Activated CD8-positive, alpha-beta T cell treated with anti-CD3 and anti-CD28 coated beads for 36 hours (primary cell): ENCODE measurements at regions not wholly inside any gene's neighbourhood (a gene's known extent, or its start where the extent isn't known, plus 50 kb on each side); places are given as distances from the start of the nearest gene placed in this dataset.
"Not testable (repeated sequence)": the region's sequence is repeated elsewhere in the genome, so short reads cannot be mapped to it uniquely, and the experiment has no call there.

Experiments used
- ATAC-seq: fragments of 200-7000 bp; cut with Tn5 transposase; one replicate; pipeline ENCODE4 v1.10.0; 2021; ENCODE audit warnings: mild to moderate bottlenecking, moderate library complexity
- CTCF ChIA-PET: fragments of 350-600 bp; sonication (Branson Sonifier 250); formaldehyde crosslinking; loops from one replicate; lab custom pipeline; 2021; ENCODE audit warnings: antibody characterized with exemption; lab: Charles Lee
- POLR2A ChIA-PET: fragments of 350-600 bp; sonication (Branson Sonifier 250); formaldehyde crosslinking; loops from one replicate; lab custom pipeline; 2021; ENCODE audit warnings: antibody characterized with exemption; lab: Charles Lee
- DNase-seq: peaks from one replicate; pipeline ENCODE4 v3.0.0-alpha.2; 2020
- H3K27ac Mint-ChIP-seq: one replicate; pipeline ENCODE4 v1.8.0; 2021; ENCODE audit warnings: mild to moderate bottlenecking, mixed read lengths
- H3K27me3 Mint-ChIP-seq: one replicate; pipeline ENCODE4 v1.8.0; 2021; ENCODE audit warnings: mixed read lengths
- H3K36me3 Mint-ChIP-seq: one replicate; pipeline ENCODE4 v1.8.0; 2021; ENCODE audit warnings: low read depth, mixed read lengths
- H3K4me1 Mint-ChIP-seq: one replicate; pipeline ENCODE4 v1.8.0; 2021; ENCODE audit warnings: low read depth, mixed read lengths
- H3K4me3 Mint-ChIP-seq: one replicate; pipeline ENCODE4 v1.8.0; 2021; ENCODE audit warnings: mild to moderate bottlenecking, moderate library complexity, mixed read lengths
- H3K9me3 Mint-ChIP-seq: one replicate; pipeline ENCODE4 v1.8.0; 2021; ENCODE audit warnings: mixed read lengths
- intact Hi-C: fragments of 100-400 bp; cut with micrococcal nuclease; formaldehyde crosslinking; loops from one replicate; pipeline ENCODE4 v1.10.0; 2022
- TF ChIP-seq, protein P1 (sequence below): fragments of 200-600 bp; IDR thresholded peaks from one replicate; pipeline ENCODE4 v1.8.0; 2022; ENCODE audit warnings: antibody characterized with exemption, mild to moderate bottlenecking

DNA sequence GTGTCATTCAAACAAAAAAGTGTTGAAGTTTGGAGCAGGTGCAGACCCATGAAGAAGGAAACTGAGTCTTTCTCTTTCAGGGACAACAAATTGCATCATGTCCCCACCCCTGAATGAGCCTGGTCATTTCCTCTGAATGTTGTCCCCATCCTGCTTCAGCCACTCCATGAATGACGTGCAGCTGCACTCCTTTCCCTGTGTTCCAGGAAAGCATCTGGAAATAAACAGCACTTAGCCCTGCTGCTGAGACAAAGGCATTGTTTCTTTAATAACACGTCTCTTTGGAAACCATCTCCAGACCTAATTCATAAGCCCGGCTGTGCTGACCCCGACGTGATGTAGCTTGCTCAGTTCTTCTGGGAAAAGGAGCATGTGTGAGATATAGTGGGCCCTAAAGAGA lies 682.3 kb downstream of the BRINP1 start:
- POLR2A ChIA-PET = no interaction called here
- DNase-seq = no peak
- Mint-ChIP-seq H3K27ac (no peak overlapping the region), H3K36me3 (no peaks in the 10 kb centered on the region), H3K4me3 (no peak overlapping the region), H3K27me3 (no peaks in the 10 kb centered on the region), H3K4me1 (no peaks in the 10 kb centered on the region), H3K9me3 (peaks cover 2% of the 10 kb centered on the region)
- no peak for ATAC-seq
- intact Hi-C loops = no loop called here
- TF ChIP-seq, protein P1, sequence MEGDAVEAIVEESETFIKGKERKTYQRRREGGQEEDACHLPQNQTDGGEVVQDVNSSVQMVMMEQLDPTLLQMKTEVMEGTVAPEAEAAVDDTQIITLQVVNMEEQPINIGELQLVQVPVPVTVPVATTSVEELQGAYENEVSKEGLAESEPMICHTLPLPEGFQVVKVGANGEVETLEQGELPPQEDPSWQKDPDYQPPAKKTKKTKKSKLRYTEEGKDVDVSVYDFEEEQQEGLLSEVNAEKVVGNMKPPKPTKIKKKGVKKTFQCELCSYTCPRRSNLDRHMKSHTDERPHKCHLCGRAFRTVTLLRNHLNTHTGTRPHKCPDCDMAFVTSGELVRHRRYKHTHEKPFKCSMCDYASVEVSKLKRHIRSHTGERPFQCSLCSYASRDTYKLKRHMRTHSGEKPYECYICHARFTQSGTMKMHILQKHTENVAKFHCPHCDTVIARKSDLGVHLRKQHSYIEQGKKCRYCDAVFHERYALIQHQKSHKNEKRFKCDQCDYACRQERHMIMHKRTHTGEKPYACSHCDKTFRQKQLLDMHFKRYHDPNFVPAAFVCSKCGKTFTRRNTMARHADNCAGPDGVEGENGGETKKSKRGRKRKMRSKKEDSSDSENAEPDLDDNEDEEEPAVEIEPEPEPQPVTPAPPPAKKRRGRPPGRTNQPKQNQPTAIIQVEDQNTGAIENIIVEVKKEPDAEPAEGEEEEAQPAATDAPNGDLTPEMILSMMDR = no peak
- CTCF ChIA-PET = no interaction called here

DNA sequence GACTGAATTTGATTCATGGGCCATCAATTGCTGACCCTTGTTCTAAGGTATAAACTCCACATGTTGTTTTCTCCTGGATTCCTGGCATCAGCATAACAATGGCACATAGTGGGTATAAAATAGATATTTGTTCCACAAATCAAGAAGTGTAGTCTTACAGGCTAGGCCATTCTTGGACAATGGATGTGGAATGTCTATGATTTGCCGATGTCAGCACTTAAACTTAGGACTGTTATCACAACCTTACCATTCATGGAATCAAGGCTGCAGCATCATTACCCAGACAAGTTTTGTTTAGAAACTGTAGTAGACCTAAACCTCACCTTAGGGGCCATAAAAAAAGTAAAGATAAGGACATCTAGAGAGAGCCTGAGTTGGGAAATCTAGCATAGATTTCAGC lies 680.0 kb downstream of the BRINP1 start:
- ChIA-PET CTCF (no interaction called here), POLR2A (no interaction called here)
- Mint-ChIP-seq H3K9me3 (peaks cover 2% of the 10 kb centered on the region), H3K4me3 (no peak overlapping the region), H3K27me3 (no peaks in the 10 kb centered on the region), H3K36me3 (no peaks in the 10 kb centered on the region), H3K4me1 (no peaks in the 10 kb centered on the region), H3K27ac (no peak overlapping the region)
- ATAC-seq (no peak), DNase-seq (no peak)
- intact Hi-C loops = no loop called here
- TF ChIP-seq, protein P1 = no peak

DNA sequence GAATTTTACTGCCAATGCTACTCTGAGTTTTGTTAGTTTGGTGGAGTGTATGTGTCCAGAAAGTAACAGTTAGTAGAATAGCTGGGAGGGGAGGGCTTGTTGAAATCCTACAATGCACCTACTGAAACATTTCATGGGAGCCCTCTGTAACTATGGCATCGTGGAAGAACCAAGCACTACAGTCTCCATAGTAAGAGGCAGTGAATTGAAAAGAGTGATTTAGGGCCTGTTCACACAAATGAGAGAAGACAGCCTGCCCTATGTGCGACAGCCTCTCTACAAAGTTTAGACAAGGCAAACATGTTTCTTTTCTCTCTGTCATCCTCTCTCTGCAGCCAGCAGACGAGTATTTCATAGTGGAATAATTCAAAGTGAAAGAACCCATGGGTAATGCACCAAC lies 676.6 kb downstream of the BRINP1 start:
- Mint-ChIP-seq H3K4me1 (no peaks in the 10 kb centered on the region), H3K36me3 (no peaks in the 10 kb centered on the region), H3K4me3 (no peak overlapping the region), H3K27me3 (no peaks in the 10 kb centered on the region), H3K27ac (no peak overlapping the region), H3K9me3 (peaks cover 2% of the 10 kb centered on the region)
- ChIA-PET CTCF (no interaction called here), POLR2A (no interaction called here)
- intact Hi-C loops = no loop called here
- DNase-seq (no peak), ATAC-seq (no peak)
- TF ChIP-seq, protein P1 = no peak

DNA sequence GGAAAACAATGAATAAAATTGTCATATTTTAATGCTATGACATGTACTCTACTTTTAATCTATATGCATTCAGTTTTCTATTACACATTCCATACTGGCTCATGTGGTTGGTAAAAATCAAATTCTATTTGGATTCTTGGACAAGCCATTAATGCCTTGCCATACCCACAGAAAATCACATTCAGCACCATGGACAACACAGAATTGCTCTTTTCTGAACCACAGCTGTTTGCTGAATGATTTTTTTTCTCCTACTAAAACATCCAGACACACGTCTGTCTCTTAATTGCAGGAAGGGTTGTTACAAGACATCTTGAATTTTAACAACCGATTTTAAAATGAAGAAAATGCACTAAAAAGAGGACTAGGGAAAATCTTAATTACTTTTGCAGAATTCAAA lies 675.6 kb downstream of the BRINP1 start:
- Mint-ChIP-seq H3K4me1 (no peaks in the 10 kb centered on the region), H3K27me3 (no peaks in the 10 kb centered on the region), H3K9me3 (peaks cover 2% of the 10 kb centered on the region), H3K27ac (no peak overlapping the region), H3K36me3 (no peaks in the 10 kb centered on the region), H3K4me3 (no peak overlapping the region)
- TF ChIP-seq, protein P1 = no peak
- no peak for ATAC-seq
- DNase-seq = no peak
- intact Hi-C loops = no loop called here
- POLR2A ChIA-PET = no interaction called here
- CTCF ChIA-PET = no interaction called here

DNA sequence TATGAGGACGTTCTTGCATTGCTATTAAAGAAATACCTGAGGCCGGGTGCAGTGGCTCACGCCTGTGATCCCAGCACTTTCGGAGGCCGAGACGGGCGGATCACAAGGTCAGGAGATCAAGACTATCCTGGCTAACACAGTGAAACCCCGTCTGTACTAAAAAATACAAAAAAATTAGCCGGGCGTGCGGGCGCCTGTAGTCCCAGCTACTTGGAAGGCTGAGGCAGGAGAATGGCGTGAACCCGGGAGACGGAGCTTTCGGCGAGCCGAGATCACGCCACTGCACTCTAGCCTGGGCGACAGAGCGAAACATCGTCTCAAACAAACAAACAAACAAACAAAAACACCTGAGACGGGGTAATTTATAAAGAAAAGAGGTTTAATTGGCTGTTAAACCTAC lies 674.0 kb downstream of the BRINP1 start:
- ATAC-seq, intact Hi-C loops, CTCF ChIA-PET, DNase-seq, H3K27me3 Mint-ChIP-seq, H3K4me1 Mint-ChIP-seq, POLR2A ChIA-PET, H3K36me3 Mint-ChIP-seq, H3K4me3 Mint-ChIP-seq, H3K27ac Mint-ChIP-seq, H3K9me3 Mint-ChIP-seq: not testable (repeated sequence)

DNA sequence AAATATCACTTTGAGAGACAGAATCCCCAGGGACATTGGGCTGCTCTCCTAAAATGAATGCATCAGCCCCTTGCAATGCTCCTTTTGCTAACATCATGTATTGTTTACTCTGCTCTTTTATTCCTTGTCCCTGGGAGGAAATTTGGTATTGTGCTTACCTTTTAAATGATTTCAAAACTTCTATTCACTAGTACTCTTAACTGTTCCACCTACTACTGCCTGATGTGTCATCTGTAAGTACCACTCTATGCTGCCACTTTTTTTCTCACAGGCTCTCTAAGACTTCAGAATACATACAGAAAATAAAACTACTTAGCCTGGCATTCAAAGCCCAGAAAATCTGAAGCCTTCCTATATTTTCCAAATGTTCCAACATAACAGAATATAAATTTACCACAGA lies 667.2 kb downstream of the BRINP1 start:
- ATAC-seq (no peak), DNase-seq (no peak)
- no peak overlapping the region for H3K4me3 Mint-ChIP-seq
- ChIA-PET CTCF (no interaction called here), POLR2A (no interaction called here)
- H3K9me3 Mint-ChIP-seq = peaks cover 5% of the 10 kb centered on the region
- intact Hi-C loops = no loop called here
- no peak overlapping the region for H3K27ac Mint-ChIP-seq
- no peaks in the 10 kb centered on the region for H3K4me1 Mint-ChIP-seq
- H3K36me3 Mint-ChIP-seq = no peaks in the 10 kb centered on the region
- no peaks in the 10 kb centered on the region for H3K27me3 Mint-ChIP-seq
- TF ChIP-seq, protein P1 = no peak
